H4 (cell line): ENCODE measurements at regions not wholly inside any gene's neighbourhood (a gene's known extent, or its start where the extent isn't known, plus 50 kb on each side); places are given as distances from the start of the nearest gene placed in this dataset.
"Not testable (repeated sequence)": the region's sequence is repeated elsewhere in the genome, so short reads cannot be mapped to it uniquely, and the experiment has no call there.

Source experiments
- DNase-seq: peaks from one replicate; pipeline ENCODE4 v3.0.0-alpha.2; 2015; ENCODE audit warnings: low spot score

DNA sequence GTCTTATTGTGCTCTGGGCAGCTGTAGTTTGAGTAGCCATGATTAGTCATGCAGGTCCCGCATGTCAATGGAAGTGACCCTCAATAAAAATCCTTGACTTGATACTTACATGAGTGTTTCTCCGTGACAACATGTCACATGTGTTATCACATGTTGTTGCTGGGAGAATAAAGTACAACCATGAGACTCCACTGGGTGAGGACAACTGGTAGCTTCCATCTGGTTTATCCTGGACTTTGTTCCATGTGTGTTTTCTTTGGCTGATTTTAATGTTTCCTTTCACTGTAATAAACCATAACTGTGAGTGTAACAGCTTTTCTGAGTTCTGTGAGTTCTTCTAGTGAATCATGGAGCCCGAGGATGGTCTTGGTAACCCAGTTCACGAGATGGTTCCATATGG, 63.1 kb upstream of the NDN start:
- DNase-seq, result no peak

DNA sequence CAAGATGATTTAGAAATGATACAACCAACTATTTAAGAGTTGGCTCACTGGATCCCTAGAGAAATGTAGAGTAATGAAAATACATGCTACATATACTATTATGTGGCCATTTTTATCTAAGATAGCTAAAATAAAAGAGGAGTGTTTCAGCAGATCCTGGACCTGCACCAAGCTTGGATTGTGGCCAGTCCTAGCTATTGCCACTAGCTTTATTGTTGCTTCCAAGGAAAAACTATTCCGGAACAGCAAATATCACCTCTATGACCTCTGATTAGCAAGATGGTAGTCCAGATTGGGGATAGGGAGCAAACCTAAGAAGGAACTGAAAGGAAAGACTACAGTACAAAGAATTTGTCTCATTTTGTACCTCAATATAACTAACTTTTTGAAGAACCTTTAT, 63.7 kb upstream of the NDN start:
- DNase-seq, result no peak

DNA sequence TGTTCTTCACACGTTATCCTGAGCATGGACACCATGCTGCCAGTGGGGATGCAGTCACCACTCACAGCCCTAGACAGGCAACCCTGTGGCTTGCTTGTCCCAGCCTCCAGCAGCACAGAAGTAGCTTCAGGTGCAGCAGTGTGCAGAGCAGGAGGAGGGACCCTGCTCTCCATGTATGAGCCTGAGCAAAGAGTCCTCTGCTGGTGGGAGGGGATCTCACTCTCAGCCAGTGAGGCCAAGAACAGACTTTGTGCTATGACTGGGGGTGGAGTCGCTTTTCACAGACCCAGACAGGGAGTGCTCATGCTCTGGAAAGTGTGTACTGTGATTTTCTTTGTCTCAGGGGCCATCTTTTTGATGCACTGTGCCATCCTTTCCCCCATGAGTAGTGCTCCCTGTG, 66.1 kb upstream of the NDN start:
- no peak for DNase-seq

DNA sequence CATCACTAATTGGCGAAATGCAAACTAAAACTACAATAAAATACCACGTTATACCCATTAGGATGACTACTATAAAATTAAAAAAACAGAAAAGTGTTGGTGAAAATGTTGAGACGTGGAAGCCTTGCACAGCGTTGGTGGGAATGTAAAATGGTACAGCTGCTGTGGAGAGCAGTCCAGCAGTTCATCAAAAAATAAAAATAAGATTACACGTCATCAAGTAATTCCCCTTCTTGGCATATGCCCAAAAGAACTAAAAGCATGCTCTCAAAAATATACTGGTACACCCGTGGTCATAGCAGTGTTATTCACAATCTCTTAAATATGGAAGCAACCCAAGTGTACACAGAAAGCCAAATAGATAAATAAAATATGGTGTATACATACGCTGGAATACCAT, 71.8 kb upstream of the NDN start:
- no peak for DNase-seq

DNA sequence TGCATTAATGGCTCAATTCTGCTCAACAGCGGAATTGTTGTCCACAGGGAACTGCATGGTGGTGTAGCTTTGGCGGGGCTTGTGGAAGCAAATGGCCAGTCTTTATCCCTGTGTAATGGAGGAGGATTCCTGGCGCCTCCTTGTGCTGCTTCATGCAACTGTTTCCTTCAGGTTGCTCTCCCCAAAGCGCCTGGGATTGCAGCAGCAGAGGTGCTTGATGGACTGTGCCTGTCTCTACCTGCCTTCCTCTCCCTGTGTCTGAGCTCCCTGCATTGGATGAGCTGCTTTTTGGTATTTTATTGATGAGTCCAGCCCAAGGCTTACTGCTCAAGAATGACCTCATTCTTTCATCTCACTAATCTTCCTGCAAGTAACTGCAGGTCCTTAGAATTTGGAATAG, 72.9 kb upstream of the NDN start:
- no peak for DNase-seq

DNA sequence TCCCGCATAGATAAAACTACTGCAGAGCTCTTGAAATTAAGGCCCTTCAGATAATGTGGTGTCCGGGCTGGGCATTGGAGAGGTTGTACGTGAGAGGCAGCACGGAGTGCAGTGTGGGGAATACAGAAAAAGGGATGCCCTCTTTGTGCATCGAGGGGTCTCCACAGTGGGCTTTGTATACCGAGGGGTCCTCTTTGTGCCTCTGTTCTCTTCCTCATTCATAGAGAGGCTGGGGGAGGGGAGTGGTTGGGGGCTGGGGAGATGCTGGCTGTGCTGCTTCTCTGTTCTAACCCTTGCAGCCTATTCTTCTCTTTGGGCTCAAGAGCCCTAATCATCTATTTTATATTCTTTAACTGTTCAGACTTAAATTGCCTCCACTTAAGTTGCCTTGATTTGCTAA, 74.3 kb upstream of the NDN start:
- DNase-seq, result no peak

DNA sequence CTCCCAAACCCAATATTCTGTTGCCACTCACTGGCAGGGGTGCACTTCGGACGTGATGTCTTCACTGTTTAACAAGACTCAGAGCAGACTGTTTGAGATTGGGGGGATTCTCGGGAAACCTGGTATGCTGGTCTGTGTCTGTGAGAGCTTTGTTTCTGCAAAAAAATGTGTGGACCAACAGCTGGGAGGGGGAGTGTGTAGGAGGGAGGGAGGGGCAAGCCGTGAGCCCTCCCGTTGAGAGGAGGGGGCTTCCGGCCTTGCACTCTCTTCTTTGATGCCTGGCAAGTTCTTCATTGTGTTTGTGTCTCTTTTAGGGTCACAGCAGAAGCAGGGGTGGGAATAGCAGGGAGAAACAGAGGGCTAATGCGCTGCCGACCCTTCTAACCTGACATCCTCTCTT, 74.9 kb upstream of the NDN start:
- no peak for DNase-seq

DNA sequence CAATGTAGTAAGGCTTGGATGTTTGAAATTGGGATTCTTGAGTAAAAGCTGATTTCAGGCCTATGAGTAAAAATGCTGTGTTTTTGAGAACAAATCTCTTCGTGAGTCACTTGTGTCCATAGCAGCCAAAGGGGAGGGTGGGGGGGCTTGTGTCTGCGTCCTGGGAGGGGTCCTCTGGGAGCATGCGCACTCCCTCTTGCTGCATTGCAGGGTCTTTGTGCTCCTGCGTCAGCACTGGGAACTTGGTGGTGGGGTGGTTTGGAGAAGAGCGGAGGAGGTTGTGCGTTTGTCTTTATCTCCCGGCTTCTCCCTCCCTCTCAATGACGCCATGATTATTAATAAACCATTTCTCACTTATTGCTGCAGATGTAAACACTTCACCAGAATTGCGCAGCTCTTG, 75.9 kb upstream of the NDN start:
- no peak for DNase-seq

DNA sequence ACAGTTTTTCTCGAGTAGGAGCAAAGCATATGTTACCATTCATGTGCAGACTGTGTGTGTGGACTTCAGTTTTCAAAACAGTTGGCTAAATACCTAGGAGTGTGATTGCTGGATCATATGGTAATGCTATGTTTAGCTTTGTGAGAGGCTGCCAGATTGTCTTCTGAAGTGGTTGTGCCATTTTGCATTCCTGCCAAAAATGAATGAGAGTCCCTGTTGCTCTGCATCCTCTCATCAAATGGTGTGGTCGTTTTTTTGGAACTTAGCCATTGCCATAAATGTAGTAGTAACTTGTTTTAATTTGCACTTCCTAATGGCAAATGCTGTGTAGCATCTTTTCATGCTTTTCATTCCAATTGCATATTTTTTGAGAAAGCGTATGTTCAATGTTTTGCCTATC, 77.2 kb upstream of the NDN start:
- DNase-seq, result no peak

DNA sequence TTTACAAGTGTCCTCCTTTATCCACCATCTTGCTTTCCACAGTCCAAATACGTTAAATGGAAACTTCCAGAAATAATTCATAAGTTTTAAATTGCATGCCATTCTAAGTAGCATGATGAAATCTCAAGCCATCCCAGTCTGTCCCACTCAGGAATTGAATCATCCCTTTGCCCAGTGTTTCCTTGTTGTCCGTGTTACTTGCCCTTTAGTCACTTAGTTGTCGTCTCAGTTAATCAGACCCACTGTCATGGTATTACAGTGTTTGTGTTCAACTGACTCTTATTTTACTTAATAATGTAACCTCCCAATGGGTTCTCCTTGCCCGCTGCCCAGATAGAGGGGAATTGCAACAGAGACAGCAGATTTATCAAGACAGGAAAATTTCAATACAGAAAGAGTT, 77.6 kb upstream of the NDN start:
- DNase-seq, result no peak

DNA sequence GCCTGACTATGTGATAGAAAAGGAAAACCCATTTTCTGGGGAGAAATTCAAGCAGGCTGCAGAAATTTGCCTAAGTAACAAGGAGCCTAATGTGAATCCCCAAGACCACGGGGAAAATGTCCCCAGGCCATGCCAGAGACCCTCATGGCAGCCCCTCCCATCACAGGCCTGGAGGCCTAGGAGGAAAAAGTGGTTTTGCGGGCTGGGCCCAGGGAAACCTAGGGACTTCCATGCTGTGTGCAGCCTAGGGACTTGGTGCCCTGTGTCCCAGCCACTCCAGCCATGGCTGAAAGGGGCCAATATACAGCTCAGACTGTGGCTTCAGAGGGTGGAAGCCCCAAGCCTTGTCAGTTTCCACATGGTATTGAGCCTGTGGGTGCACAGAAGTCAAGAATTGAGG, 79.7 kb upstream of the NDN start:
- not testable (repeated sequence) for DNase-seq

DNA sequence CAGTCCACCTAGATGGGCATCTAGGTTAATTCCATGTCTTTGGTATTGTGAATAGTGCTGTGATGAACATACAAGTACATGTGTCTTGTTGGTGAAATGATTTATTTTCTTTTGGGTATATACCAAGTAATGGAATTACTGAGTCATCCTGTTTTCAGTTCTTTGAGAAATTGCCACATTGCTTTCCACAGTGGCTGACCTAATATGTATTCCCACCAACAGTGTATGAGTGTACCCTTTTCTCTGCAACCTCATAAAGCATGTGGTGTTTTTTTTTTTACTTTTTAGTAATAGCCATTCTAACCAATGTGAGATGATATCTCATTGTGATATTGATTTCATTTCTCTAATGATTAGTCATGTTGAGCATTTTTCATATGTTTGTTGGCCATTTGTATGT, 86.0 kb upstream of the NDN start:
- no peak for DNase-seq

DNA sequence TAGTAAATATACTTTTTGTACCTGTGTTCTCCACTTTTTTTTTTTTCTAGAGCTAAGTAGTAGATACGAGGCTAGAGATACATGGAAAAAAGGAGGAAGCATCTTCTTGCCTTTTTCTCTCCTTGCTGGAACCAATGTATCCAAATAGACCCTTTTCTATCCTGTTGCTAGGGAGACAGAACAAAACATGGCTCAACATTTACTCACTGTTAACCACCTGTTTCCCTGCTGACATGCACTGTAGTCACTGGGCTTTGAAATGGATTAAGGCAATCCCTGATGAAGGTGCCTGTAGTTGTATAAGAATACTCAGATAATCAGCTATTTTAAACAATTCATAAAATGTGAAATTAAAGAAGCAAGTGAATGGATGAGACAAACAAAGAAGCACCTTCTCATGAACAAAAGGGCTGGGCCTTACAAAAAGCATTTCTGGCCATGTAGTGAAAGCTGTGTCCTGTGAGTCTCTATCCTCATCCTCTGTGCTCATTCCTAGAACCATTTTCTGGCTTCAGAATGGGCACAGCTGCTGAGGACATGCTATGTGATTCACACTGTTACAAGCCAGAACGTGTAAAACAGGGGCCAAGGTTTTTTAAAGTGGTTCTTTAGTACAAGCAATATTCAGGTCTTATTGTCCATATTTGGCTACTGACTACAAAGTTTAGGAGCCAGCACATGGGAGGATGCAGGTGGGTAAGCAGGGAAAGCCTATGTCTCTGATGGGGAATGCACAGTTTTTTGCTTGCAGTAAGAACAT, 100.4 kb upstream of the NDN start:
- DNase-seq, result no peak

DNA sequence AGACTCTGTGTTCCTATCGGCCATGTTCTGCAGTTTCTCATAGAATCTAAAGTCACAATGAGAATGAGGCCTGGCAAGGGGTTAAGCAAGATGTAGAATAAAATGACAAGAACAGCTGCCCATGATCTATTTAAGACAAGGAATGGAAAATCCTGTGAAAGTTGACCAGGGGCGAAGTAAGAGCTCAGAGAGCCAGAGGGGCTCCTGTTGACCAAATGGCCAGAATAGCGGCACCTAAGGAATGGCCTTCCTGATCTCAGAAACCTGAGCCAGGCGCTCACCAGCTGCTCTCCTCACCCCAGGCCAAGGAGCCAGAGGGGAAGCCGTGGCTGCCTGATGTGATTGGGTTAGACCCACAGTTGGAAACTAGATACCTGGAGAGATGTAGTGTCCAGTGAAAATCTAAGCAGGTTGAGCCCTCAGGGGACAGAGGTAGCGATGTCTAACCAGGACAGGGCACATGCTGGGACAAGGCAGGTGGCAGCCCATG, 106.1 kb upstream of the NDN start:
- DNase-seq, result no peak

DNA sequence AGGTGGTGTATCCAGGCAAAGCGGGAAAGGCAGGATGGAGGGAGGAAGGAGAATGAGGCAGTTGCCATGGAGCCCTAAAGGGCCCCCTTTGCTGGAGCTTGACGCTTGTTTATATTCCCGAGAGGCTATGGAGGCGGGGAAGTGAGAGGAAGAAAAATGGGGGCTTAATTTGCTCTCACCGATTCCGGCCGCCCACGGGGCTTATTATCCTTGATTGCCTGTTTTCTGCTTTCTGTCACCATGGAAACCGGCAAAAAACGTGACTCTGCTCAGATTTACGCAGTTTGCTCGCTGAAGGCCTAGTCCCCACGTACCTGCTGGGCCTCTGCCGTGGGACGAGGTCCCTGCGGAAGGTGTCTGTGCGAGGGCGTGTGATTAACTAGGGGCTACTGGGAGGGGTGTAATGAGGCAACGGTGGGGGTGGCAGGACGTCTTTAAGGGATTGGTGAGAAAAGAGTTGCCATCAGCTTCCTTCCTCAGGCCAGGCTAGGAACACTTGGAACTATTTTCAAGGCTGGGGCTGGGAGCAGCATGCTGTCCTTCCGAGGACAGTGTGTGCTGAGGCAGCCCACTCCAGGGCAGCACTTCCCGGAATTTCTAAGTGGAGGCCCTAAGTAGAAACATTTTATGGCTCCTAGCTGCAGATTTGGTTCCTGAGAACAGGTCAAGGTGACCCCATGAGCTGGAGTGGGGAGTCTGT, 110.8 kb upstream of the NDN start:
- no peak for DNase-seq

DNA sequence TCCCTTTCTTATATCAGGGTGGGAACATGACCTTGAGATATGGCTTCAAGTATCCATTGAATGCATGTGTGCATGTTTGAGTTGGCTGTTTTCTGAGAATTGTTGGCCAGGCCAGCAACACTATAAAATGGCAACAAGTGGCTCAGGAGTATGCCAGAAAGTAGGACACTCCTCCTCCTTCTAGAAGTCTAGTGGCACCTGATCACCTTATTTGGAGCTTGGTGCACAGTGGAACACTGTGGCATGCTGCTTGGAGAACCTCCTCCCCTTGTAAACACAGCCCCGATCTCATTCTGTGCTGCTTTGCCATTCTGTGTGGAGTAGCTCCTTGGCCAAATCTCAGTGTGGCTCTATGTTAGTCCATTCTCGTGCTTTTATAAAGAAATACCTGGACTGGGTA, 114.8 kb upstream of the NDN start:
- no peak for DNase-seq

DNA sequence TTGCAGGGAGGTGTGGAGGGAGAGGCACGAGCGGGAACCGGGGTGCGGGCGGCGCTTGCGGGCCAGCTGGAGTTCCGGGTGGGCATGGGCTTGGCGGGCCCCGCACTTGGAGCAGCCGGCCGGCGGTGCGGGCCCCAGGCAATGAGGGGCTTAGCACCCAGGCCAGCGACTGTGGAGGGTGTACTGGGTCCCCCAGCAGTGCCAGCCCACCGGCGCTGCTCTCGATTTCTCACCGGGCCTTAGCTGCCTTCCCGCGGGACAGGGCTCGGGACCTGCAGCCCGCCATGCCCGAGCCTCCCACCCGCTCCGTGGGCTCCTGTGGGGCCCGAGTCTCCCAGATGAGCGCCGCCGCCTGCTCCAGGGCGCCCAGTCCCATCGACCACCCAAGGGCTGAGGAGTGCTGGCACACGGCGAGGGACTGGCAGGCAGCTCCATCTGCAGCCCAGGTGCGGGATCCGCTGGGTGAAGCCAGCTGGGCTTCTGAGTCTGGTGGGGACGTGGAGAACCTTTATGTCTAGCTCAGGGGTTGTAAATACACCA, 115.9 kb upstream of the NDN start:
- not testable (repeated sequence) for DNase-seq

DNA sequence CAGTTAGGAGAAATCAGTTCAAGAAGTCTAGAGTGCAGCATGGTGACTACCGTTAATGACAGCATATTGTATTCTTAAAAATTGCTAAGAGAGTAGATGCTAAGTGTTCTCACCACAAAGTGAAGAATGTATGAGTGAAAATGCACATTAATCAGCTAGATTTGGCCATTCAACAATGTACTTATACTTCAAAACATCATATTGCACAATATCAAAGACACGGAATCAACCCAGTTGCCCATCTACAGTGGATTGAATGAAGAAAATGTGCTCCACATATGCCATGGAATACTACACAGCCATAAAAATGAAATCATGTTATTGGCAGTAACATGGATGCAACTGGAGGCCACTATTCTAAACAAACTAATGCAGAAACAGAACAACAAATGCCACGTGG, 119.9 kb upstream of the NDN start:
- DNase-seq, result no peak

DNA sequence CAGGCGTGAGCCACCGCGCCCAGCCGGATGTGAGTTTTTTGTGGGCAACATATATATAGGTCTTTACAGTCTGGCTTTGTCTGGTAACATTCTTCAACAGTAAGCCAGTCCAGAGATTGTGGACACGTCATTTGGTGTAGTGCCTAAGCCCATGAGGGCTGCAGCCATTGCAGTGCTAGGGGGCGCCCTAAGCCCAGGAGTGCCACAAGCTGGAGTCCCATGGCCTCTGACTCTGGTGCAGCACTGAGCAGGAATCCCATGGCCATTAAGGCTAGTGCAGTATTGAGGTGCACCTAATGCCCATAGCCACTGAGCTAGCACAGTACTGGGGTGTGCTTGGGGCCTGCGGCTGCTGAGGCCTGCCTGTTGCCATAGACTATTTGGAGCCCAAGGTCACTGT, 136.4 kb upstream of the NDN start:
- no peak for DNase-seq

DNA sequence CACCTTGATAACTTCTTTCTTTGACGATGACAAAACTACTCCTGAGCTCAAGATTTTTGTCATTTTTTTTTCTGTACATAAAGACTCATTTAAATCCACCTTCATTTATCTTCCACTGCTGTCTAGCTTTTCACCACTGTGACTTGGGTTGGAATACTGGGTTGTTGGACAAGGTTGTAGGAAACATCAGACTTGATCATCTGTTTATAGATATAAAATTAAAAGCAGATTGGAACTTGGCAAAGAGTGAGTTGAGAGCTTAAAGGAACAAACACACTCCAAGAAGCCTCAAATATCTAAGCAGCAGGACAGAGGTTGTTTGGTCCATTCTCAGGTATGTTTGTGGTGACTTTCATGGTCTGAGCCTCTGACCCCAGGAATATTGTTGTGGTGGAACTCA, 141.7 kb upstream of the NDN start:
- no peak for DNase-seq

DNA sequence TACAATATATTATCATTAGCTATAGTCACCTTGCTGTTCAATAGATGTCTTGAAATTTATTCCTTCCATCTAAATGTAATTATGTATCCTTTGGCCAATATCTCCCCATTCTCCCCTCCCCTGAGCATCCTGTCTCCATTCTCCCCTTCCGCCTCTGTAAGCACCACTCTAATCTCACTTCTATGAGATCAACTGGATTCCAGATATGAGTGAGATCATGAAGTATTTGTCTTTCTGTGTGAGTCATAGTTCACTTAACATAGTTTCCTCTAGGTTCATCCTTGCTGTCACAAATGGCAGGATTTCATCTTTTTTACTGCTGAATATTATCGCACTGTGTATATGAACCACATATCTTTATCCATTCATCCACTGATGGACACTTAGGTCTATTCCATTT, 148.8 kb upstream of the NDN start:
- no peak for DNase-seq

DNA sequence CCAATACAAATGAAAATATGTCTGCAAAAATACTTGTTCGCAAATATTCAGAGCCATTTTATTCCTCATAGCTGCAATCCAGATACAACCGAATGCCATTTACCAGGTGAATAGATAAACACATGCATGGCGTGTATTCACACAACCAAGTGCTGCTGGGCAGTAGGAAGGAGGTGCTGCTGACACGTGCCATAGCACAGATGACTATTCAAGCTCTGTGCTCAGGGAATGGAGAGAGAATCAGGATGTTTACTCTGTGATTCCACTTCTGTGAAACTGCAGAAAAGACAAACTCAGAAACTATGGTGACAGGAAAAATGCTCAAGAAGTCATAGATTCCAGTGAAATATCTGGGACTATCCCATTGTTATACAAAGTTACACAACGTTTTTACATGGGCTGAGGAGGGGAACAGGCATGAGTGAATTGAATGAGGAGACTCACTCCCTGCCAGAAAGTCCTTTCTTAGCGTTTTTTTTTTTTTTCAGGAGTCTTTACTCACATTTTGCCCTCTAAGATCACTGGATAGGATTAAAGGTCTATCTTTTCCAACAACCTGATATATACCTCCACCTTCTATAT, 152.9 kb upstream of the NDN start:
- no peak for DNase-seq

DNA sequence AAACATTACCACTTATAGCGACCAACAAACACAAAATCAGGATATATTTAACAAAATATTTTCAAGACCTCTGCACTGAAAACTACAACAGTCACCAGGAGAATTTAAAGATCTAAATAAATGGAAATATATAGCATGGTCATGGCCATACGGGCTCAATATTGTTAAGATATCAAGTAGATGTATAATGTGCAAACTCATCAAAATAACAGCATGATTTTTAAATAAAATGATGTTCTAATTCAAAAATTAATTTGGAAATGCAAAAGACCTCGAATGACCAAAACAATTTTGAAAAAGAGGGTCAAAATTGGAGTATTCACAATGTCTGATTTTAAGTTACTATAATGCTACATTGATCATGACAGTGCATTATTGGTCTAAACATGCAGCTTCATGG, 159.1 kb upstream of the NDN start:
- DNase-seq, result no peak
